OCI-LY1 (cell line): ENCODE measurements at regions not wholly inside any gene's neighbourhood (a gene's known extent, or its start where the extent isn't known, plus 50 kb on each side); places are given as distances from the start of the nearest gene placed in this dataset.

ENCODE experiments used
- H2AFZ ChIP-seq: fragments of 200-600 bp; sonication (generic), shearing (Covaris generic); 2 replicates; pipeline ENCODE4 v1.6.0; 2014; ENCODE audit warnings: antibody characterized with exemption, mild to moderate bottlenecking, low read length
- H3F3A ChIP-seq: fragments of 200-600 bp; sonication (generic), shearing (Covaris generic); 2 replicates; pipeline ENCODE4 v1.6.0; 2014; ENCODE audit warnings: mild to moderate bottlenecking, antibody characterized with exemption, low read length, moderate library complexity; ENCODE audit not compliant: insufficient read depth
- H3K27ac ChIP-seq: fragments of 200-600 bp; sonication (generic); 2 replicates; pipeline ENCODE4 v1.5.1; 2014; ENCODE audit warnings: low read length, mixed run types, mild to moderate bottlenecking, low read depth; ENCODE audit not compliant: poor library complexity, severe bottlenecking
- H3K27me3 ChIP-seq: fragments of 200-600 bp; sonication (generic); 2 replicates; pipeline ENCODE4 v1.6.0; 2014; ENCODE audit warnings: antibody characterized with exemption, mild to moderate bottlenecking, low read length, moderate library complexity; ENCODE audit not compliant: insufficient read depth
- H3K36me3 ChIP-seq: fragments of 200-600 bp; sonication (generic); 2 replicates; pipeline ENCODE4 v1.6.1; 2014; ENCODE audit warnings: mild to moderate bottlenecking, antibody characterized with exemption, low read length, moderate library complexity, mixed read lengths; ENCODE audit not compliant: insufficient read depth
- H3K4me1 ChIP-seq: fragments of 200-600 bp; sonication (generic); 2 replicates; pipeline ENCODE4 v1.5.1; 2014; ENCODE audit warnings: mild to moderate bottlenecking, low read length, moderate library complexity; ENCODE audit not compliant: insufficient read depth, severe bottlenecking
- H3K4me2 ChIP-seq: fragments of 200-600 bp; sonication (generic), shearing (Covaris generic); 2 replicates; pipeline ENCODE4 v1.6.1; 2014; ENCODE audit warnings: low read length
- H3K4me3 ChIP-seq: fragments of 200-600 bp; sonication (generic); 2 replicates; pipeline ENCODE4 v1.5.1; 2014; ENCODE audit warnings: low read length, low read depth, mild to moderate bottlenecking, mixed read lengths; ENCODE audit not compliant: poor library complexity, severe bottlenecking
- H3K79me2 ChIP-seq: fragments of 200-600 bp; shearing (Covaris generic); 2 replicates; pipeline ENCODE4 v1.6.1; 2016; ENCODE audit warnings: mixed run types, low read length, mixed read lengths; ENCODE audit not compliant: insufficient read depth
- H3K9ac ChIP-seq: fragments of 200-600 bp; sonication (generic), shearing (Covaris generic); 2 replicates; pipeline ENCODE4 v1.6.1; 2014; ENCODE audit warnings: mild to moderate bottlenecking, low read length, mixed read lengths
- H3K9me2 ChIP-seq: fragments of 200-600 bp; sonication (generic), shearing (Covaris generic); 2 replicates; pipeline ENCODE4 v1.6.1; 2014; ENCODE audit warnings: low read depth, mild to moderate bottlenecking, low read length, mixed read lengths
- H3K9me3 ChIP-seq: fragments of 200-600 bp; shearing (Covaris generic); 2 replicates; pipeline ENCODE4 v1.6.1; 2014; ENCODE audit warnings: low read length, mixed read lengths
- H4K20me1 ChIP-seq: fragments of 200-600 bp; sonication (generic), shearing (Covaris generic); 2 replicates; pipeline ENCODE4 v1.6.0; 2016; ENCODE audit warnings: mild to moderate bottlenecking, low read length; ENCODE audit not compliant: insufficient read depth
- EZH2 ChIP-seq: fragments of 200-600 bp; sonication (generic), shearing (Covaris generic); IDR thresholded peaks from 2 replicates; pipeline ENCODE4 v1.8.0; 2017; ENCODE audit warnings: borderline replicate concordance, mixed run types, mild to moderate bottlenecking, antibody characterized with exemption, low read length, moderate library complexity, mixed read lengths
- TF ChIP-seq, protein P1 (sequence below): fragments of 200-600 bp; sonication (generic), shearing (Covaris generic); IDR thresholded peaks from 2 replicates; pipeline ENCODE4 v1.5.1; 2017; ENCODE audit warnings: mild to moderate bottlenecking, antibody characterized with exemption, low read length, moderate library complexity, mixed read lengths

DNA sequence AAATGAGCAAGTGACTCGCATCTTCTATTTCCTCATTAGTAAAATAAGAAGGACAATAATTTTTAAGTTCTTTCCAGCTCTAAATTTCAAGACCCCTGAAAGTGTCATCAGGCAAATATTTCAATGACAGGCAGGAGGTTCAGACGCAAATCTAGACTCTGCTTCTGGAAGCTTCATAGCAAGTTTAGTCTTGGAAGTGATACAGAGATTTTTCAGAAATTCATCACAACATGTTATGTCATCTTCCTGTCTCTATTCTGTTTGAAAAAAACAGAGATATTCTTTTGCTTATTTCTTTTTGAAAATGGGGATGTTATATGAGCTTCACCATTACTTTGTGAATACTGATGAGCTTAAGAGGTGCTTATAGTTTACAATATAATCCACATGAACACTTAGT lies 74.0 kb downstream of the C3orf85 start:
- Histone ChIP-seq H3K79me2 (no peaks in the 10 kb centered on the region), H3K4me1 (no peaks in the 10 kb centered on the region), H3K36me3 (no peaks in the 10 kb centered on the region), H3K27me3 (no peaks in the 10 kb centered on the region), H3K27ac (no peak overlapping the region), H4K20me1 (no peaks in the 10 kb centered on the region), H2AFZ (no peak overlapping the region), H3K4me2 (no peak overlapping the region), H3K9me3 (no peaks in the 10 kb centered on the region), H3K9ac (no peak overlapping the region), H3K4me3 (no peak overlapping the region), H3K9me2 (no peaks in the 10 kb centered on the region), H3F3A (no peaks in the 10 kb centered on the region)
- TF ChIP-seq, protein P1, sequence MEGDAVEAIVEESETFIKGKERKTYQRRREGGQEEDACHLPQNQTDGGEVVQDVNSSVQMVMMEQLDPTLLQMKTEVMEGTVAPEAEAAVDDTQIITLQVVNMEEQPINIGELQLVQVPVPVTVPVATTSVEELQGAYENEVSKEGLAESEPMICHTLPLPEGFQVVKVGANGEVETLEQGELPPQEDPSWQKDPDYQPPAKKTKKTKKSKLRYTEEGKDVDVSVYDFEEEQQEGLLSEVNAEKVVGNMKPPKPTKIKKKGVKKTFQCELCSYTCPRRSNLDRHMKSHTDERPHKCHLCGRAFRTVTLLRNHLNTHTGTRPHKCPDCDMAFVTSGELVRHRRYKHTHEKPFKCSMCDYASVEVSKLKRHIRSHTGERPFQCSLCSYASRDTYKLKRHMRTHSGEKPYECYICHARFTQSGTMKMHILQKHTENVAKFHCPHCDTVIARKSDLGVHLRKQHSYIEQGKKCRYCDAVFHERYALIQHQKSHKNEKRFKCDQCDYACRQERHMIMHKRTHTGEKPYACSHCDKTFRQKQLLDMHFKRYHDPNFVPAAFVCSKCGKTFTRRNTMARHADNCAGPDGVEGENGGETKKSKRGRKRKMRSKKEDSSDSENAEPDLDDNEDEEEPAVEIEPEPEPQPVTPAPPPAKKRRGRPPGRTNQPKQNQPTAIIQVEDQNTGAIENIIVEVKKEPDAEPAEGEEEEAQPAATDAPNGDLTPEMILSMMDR: no peak
- TF ChIP-seq EZH2: no peak

DNA sequence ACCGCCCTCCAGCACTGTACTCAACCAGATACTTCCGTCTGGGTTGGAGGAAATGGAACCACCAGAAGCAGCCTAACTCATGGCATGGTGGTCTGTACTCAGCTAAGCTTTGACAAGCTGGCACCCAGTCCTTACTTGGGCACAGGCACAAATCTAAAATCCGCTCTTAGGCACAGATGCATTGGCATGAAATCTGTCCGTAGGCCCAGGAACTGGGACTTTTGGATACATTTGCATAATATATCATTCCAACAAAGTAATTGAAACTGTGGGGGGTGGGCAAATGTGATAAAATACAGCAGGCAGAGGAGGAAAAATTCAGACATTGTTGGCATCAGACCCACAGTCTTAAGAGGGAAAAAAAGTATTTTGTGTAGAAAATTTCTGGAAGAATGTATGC lies 75.4 kb downstream of the C3orf85 start:
- Histone ChIP-seq H2AFZ (no peak overlapping the region), H3K27me3 (no peaks in the 10 kb centered on the region), H3K4me3 (no peak overlapping the region), H3K79me2 (no peaks in the 10 kb centered on the region), H3K27ac (no peak overlapping the region), H3K4me2 (no peak overlapping the region), H4K20me1 (no peaks in the 10 kb centered on the region), H3K9me3 (no peaks in the 10 kb centered on the region), H3F3A (no peaks in the 10 kb centered on the region), H3K9ac (no peak overlapping the region), H3K9me2 (no peaks in the 10 kb centered on the region), H3K36me3 (no peaks in the 10 kb centered on the region), H3K4me1 (no peaks in the 10 kb centered on the region)
- TF ChIP-seq, protein P1: no peak
- no peak for TF ChIP-seq EZH2

DNA sequence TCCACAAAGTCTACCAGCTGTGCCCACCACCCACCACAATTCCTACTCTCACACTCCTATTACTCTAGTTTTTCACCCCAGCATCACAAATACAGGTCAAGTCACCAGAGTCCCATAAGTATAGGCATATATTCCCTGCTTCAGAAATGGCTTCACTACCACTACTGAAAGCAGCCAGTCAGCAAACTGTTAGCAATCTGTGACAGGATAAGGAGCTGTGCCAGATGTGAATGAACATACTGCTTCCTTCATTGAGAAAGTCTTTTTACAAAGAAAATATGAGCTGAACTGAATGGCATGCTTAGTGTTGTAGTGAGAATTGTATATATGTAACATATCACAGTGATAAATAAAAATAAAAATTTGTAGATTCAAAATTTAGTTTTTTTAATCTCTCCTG lies 76.8 kb downstream of the C3orf85 start:
- H3K4me3 ChIP-seq: no peak overlapping the region
- TF ChIP-seq, protein P1: no peak
- no peak for TF ChIP-seq EZH2
- H3K36me3 ChIP-seq: no peaks in the 10 kb centered on the region
- no peaks in the 10 kb centered on the region for H3K9me2 ChIP-seq
- no peak overlapping the region for H3K27ac ChIP-seq
- H3F3A ChIP-seq: no peaks in the 10 kb centered on the region
- H2AFZ ChIP-seq: no peak overlapping the region
- no peaks in the 10 kb centered on the region for H3K9me3 ChIP-seq
- no peaks in the 10 kb centered on the region for H3K27me3 ChIP-seq
- H4K20me1 ChIP-seq: no peaks in the 10 kb centered on the region
- no peaks in the 10 kb centered on the region for H3K79me2 ChIP-seq
- no peak overlapping the region for H3K4me2 ChIP-seq
- H3K9ac ChIP-seq: no peak overlapping the region
- H3K4me1 ChIP-seq: no peaks in the 10 kb centered on the region
